NCI-H2107 (cell line): ENCODE measurements at regions not wholly inside any gene's neighbourhood (a gene's known extent, or its start where the extent isn't known, plus 50 kb on each side); places are given as distances from the start of the nearest gene placed in this dataset.

Source experiments
- DNase-seq: peaks from one replicate; lab custom pipeline; 2025; lab: John Stamatoyannopoulos, UW

- DNase-seq = no peak
Observed at GRCh38 chr15:31510057-31510456, 183.4 kb downstream of the KLF13 start.

- DNase-seq = no peak
Observed at GRCh38 chr15:31511707-31512310, 185.2 kb downstream of the KLF13 start.

- DNase-seq = no peak
Observed at GRCh38 chr15:31513178-31513577, 186.5 kb downstream of the KLF13 start.

- no peak for DNase-seq
Observed at GRCh38 chr15:31516440-31516839, 189.8 kb downstream of the KLF13 start.

- DNase-seq = no peak
Observed at GRCh38 chr15:31516874-31517273, 190.2 kb downstream of the KLF13 start.

GRCh38 chr15:31517711-31518110 is 191.1 kb downstream of the KLF13 start:
- no peak for DNase-seq

- DNase-seq = no peak
Observed at GRCh38 chr15:31522028-31522427, 195.4 kb downstream of the KLF13 start.

GRCh38 chr15:31523027-31523654 is 196.5 kb downstream of the KLF13 start:
- DNase-seq = no peak

GRCh38 chr15:31523655-31524049 is 197.0 kb downstream of the KLF13 start:
- DNase-seq = no peak

- no peak for DNase-seq
Observed at GRCh38 chr15:31525185-31525695, 198.6 kb downstream of the KLF13 start.

GRCh38 chr15:31525988-31526665 is 199.5 kb downstream of the KLF13 start:
- no peak for DNase-seq

GRCh38 chr15:31526916-31527690 is 200.5 kb downstream of the KLF13 start:
- no peak for DNase-seq

GRCh38 chr15:31528846-31529245 is 202.2 kb downstream of the KLF13 start:
- no peak for DNase-seq

GRCh38 chr15:31537770-31538592 is 211.3 kb downstream of the KLF13 start:
- DNase-seq = no peak

- DNase-seq = no peak
Observed at GRCh38 chr15:31540633-31541032, 214.0 kb downstream of the KLF13 start.

- DNase-seq = no peak
Observed at GRCh38 chr15:31544361-31544760, 217.7 kb downstream of the KLF13 start.

- DNase-seq = no peak
Observed at GRCh38 chr15:31545257-31545656, 218.6 kb downstream of the KLF13 start.

GRCh38 chr15:31550211-31550977 is 223.8 kb downstream of the KLF13 start:
- DNase-seq = no peak

GRCh38 chr15:31551323-31551722 is 224.7 kb downstream of the KLF13 start:
- no peak for DNase-seq

- no peak for DNase-seq
Observed at GRCh38 chr15:31552482-31553099, 226.0 kb downstream of the KLF13 start.
